Suprapubic skin (tissue), 4 donors: ENCODE measurements at regions not wholly inside any gene's neighbourhood (a gene's known extent, or its start where the extent isn't known, plus 50 kb on each side); places are given as distances from the start of the nearest gene placed in this dataset.

ENCODE experiments used
- DNase-seq, 2 donors: peaks; one replicate each; pipeline ENCODE4 v3.0.0-alpha.2; 2019; ENCODE audit warnings: low spot score in 2 of 2
- H3K27ac ChIP-seq: fragments of 200-600 bp; sonication (generic); one replicate; pipeline ENCODE4 v1.5.1; 2019
- H3K27me3 ChIP-seq: fragments of 200-600 bp; sonication (generic); one replicate; pipeline ENCODE4 v1.5.1; 2019
- H3K36me3 ChIP-seq: fragments of 200-600 bp; sonication (generic); one replicate; pipeline ENCODE4 v1.5.1; 2019
- H3K4me1 ChIP-seq: fragments of 200-600 bp; sonication (generic); one replicate; pipeline ENCODE4 v1.5.1; 2019
- H3K4me3 ChIP-seq: fragments of 200-600 bp; sonication (generic); one replicate; pipeline ENCODE4 v1.5.1; 2019; ENCODE audit warnings: mild to moderate bottlenecking
- H3K9me3 ChIP-seq: fragments of 200-600 bp; sonication (generic); one replicate; pipeline ENCODE4 v1.5.1; 2019
- CTCF ChIP-seq, 2 donors: fragments of 200-600 bp in 1 of 2; fragments of 450-650 bp in 1 of 2; sonication (generic) in 1 of 2; IDR thresholded peaks; one replicate each; pipeline ENCODE4 v1.5.1; 2016 to 2019; ENCODE audit warnings: antibody characterized with exemption in 2 of 2, mild to moderate bottlenecking in 1 of 2, moderate library complexity in 1 of 2
- EP300 ChIP-seq: sonication (generic); formaldehyde crosslinking; IDR thresholded peaks from one replicate; pipeline ENCODE4 v1.6.1; 2017; ENCODE audit warnings: antibody characterized with exemption
- POLR2A ChIP-seq, 2 donors: fragments of 450-650 bp; IDR thresholded peaks; one replicate each; pipeline ENCODE4 v1.6.1; 2017; ENCODE audit warnings: antibody characterized with exemption in 2 of 2, mild to moderate bottlenecking in 2 of 2, moderate library complexity in 2 of 2
- POLR2AphosphoS5 ChIP-seq, 3 donors: sonication (generic); formaldehyde crosslinking; IDR thresholded peaks; one replicate each; pipeline ENCODE4 v1.6.1; 2017; ENCODE audit warnings: antibody characterized with exemption in 3 of 3
- WGBS: methylation state at CpG from one replicate; pipeline ENCODE4 v1.1.5; 2018; 5-methylcytosine and 5-hydroxymethylcytosine counted together

- WGBS, result 59% methylated on average over 14 of the region's 14 CpGs
- no peaks in the 10 kb centered on the region for H3K4me1 ChIP-seq
- H3K27me3 ChIP-seq, result peaks cover 8% of the 10 kb centered on the region
- DNase-seq, result peak; percentile 40 to 69
- H3K4me3 ChIP-seq, result no peak overlapping the region
- no peaks in the 10 kb centered on the region for H3K36me3 ChIP-seq
- no peak overlapping the region for H3K27ac ChIP-seq
- H3K9me3 ChIP-seq, result peaks cover 47% of the 10 kb centered on the region
- TF ChIP-seq POLR2AphosphoS5 (IDR thresholded peaks at IDR 0.05), result no peak
- no peak for TF ChIP-seq POLR2A (IDR thresholded peaks at IDR 0.05)
- no peak for TF ChIP-seq EP300
- TF ChIP-seq CTCF (IDR thresholded peaks at IDR 0.05), result no peak
These were observed 366.5 kb downstream of the ALG10 start for GRCh38 chr12:34388636-34389377.

- H3K27ac ChIP-seq, result no peak overlapping the region
- H3K4me1 ChIP-seq, result no peaks in the 10 kb centered on the region
- H3K27me3 ChIP-seq, result peaks cover 8% of the 10 kb centered on the region
- WGBS, result 68% methylated on average over 26 of the region's 26 CpGs
- H3K36me3 ChIP-seq, result no peaks in the 10 kb centered on the region
- H3K9me3 ChIP-seq, result peaks cover 42% of the 10 kb centered on the region
- no peak overlapping the region for H3K4me3 ChIP-seq
- TF ChIP-seq CTCF (IDR thresholded peaks at IDR 0.05) (no peak), POLR2A (IDR thresholded peaks at IDR 0.05) (no peak), POLR2AphosphoS5 (IDR thresholded peaks at IDR 0.05) (no peak), EP300 (no peak)
- peak; percentile 40 to 65 for DNase-seq
These were observed 367.3 kb downstream of the ALG10 start for GRCh38 chr12:34389378-34390170.

GRCh38 chr12:34390171-34390841 lies 368.0 kb downstream of the ALG10 start:
- H3K4me1 ChIP-seq, result no peaks in the 10 kb centered on the region
- TF ChIP-seq POLR2A (IDR thresholded peaks at IDR 0.05), result no peak
- no peak for TF ChIP-seq CTCF (IDR thresholded peaks at IDR 0.05)
- TF ChIP-seq EP300, result no peak
- TF ChIP-seq POLR2AphosphoS5 (IDR thresholded peaks at IDR 0.05), result no peak
- H3K36me3 ChIP-seq, result no peaks in the 10 kb centered on the region
- H3K27me3 ChIP-seq, result peaks cover 8% of the 10 kb centered on the region
- 79% methylated on average over 17 of the region's 17 CpGs for WGBS
- no peak overlapping the region for H3K4me3 ChIP-seq
- peaks cover 42% of the 10 kb centered on the region for H3K9me3 ChIP-seq
- no peak overlapping the region for H3K27ac ChIP-seq
- DNase-seq, result peak; percentile 48 to 72

- H3K36me3 ChIP-seq, result no peaks in the 10 kb centered on the region
- DNase-seq, result peak; percentile 36 to 65
- no peak overlapping the region for H3K27ac ChIP-seq
- no peaks in the 10 kb centered on the region for H3K4me1 ChIP-seq
- peaks cover 41% of the 10 kb centered on the region for H3K9me3 ChIP-seq
- TF ChIP-seq CTCF (IDR thresholded peaks at IDR 0.05) (no peak), POLR2A (IDR thresholded peaks at IDR 0.05) (no peak), POLR2AphosphoS5 (IDR thresholded peaks at IDR 0.05) (no peak), EP300 (no peak)
- no peak overlapping the region for H3K4me3 ChIP-seq
- H3K27me3 ChIP-seq, result peaks cover 8% of the 10 kb centered on the region
- WGBS, result 79% methylated on average over 22 of the region's 24 CpGs
These were observed 368.8 kb downstream of the ALG10 start for GRCh38 chr12:34390846-34391700.
